HEK293 (cell line): ENCODE measurements at regions not wholly inside any gene's neighbourhood (a gene's known extent, or its start where the extent isn't known, plus 50 kb on each side); places are given as distances from the start of the nearest gene placed in this dataset.

ENCODE experiments used
- CTCF ChIA-PET: fragments of 350-600 bp; formaldehyde crosslinking; extraction: SDS; loops from one replicate; lab custom pipeline; 2021; ENCODE audit warnings: antibody characterized with exemption; lab: Yijun Ruan, JAX
- POLR2A ChIA-PET: fragments of 300-600 bp; formaldehyde crosslinking; extraction: SDS; loops from one replicate; lab custom pipeline; 2020; ENCODE audit warnings: antibody characterized with exemption, inconsistent platforms; lab: Yijun Ruan, JAX
- H3K27ac ChIP-seq: fragments of 200-500 bp; sonication (Bioruptor generic); 2 replicates; pipeline ENCODE4 v1.5.1; 2014; ENCODE audit warnings: low read depth, low read length, control low read depth, inconsistent platforms; ENCODE audit errors: extremely low read depth
- H3K36me3 ChIP-seq, 2 experiments: fragments of 200-500 bp in 1 of 2; sonication (Bioruptor generic) in 1 of 2; 1 replicate in 1 of 2; 2 replicates in 1 of 2; pipeline ENCODE4 v1.5.1; 2014 to 2017; ENCODE audit warnings: inconsistent platforms in 2 of 2, low read length in 2 of 2; ENCODE audit not compliant: control insufficient read depth in 2 of 2, insufficient read depth in 1 of 2
- H3K4me1 ChIP-seq: fragments of 200-500 bp; sonication (Bioruptor generic); 2 replicates; pipeline ENCODE4 v1.5.1; 2014; ENCODE audit warnings: mild to moderate bottlenecking, low read length, inconsistent platforms; ENCODE audit not compliant: control insufficient read depth, insufficient read depth
- H3K4me3 ChIP-seq: 2 replicates; pipeline ENCODE4 v1.5.1; 2011; ENCODE audit warnings: low read depth, mild to moderate bottlenecking, control low read depth, low read length, moderate library complexity
- H3K9me3 ChIP-seq: fragments of 200-500 bp; sonication (Bioruptor generic); 2 replicates; pipeline ENCODE4 v1.5.1; 2014; ENCODE audit warnings: low read depth, low read length, inconsistent platforms; ENCODE audit not compliant: control insufficient read depth, insufficient read depth
- BCL6B ChIP-seq: fragments of 450-650 bp; formaldehyde crosslinking; IDR thresholded peaks from 2 replicates; pipeline ENCODE4 v1.5.1; 2017; ENCODE audit warnings: missing biosample characterization, missing genetic modification characterization
- GLI2 ChIP-seq: fragments of 450-650 bp; formaldehyde crosslinking; IDR thresholded peaks from 2 replicates; pipeline ENCODE4; 2017; ENCODE audit warnings: missing biosample characterization, missing genetic modification characterization, low read depth, borderline replicate concordance
- GLIS2 ChIP-seq: fragments of 450-650 bp; formaldehyde crosslinking; IDR thresholded peaks from 2 replicates; pipeline ENCODE4 v1.5.1; 2016; ENCODE audit warnings: missing biosample characterization, missing genetic modification characterization
- KLF10 ChIP-seq: fragments of 450-650 bp; IDR thresholded peaks from 2 replicates; pipeline ENCODE4 v1.5.1; 2018; ENCODE audit warnings: missing biosample characterization, mild to moderate bottlenecking, missing genetic modification characterization
- KLF8 ChIP-seq: fragments of 450-650 bp; formaldehyde crosslinking; IDR thresholded peaks from 2 replicates; pipeline ENCODE4 v1.5.1; 2016; ENCODE audit warnings: missing biosample characterization, missing genetic modification characterization
- ZBTB1 ChIP-seq: fragments of 450-650 bp; formaldehyde crosslinking; IDR thresholded peaks from 2 replicates; pipeline ENCODE4 v1.5.1; 2016; ENCODE audit warnings: missing biosample characterization, missing genetic modification characterization
- ZBTB11 ChIP-seq: fragments of 450-650 bp; formaldehyde crosslinking; conservative IDR thresholded peaks from 2 replicates; pipeline ENCODE4 v1.5.1; 2016; ENCODE audit warnings: low read depth, missing biosample characterization, missing genetic modification characterization
- ZFHX2 ChIP-seq: fragments of 450-650 bp; formaldehyde crosslinking; conservative IDR thresholded peaks from 2 replicates; pipeline ENCODE4 v1.5.1; 2016; ENCODE audit warnings: missing biosample characterization, missing genetic modification characterization
- ZNF202 ChIP-seq: fragments of 450-650 bp; formaldehyde crosslinking; IDR thresholded peaks from 2 replicates; pipeline ENCODE4 v1.5.1; 2016; ENCODE audit warnings: missing biosample characterization, missing genetic modification characterization, borderline replicate concordance
- ZNF211 ChIP-seq: fragments of 450-650 bp; formaldehyde crosslinking; IDR thresholded peaks from 2 replicates; pipeline ENCODE4 v1.5.1; 2016; ENCODE audit warnings: low read depth, missing biosample characterization, missing genetic modification characterization
- ZNF248 ChIP-seq: fragments of 450-650 bp; formaldehyde crosslinking; IDR thresholded peaks from 2 replicates; pipeline ENCODE4 v1.5.1; 2017; ENCODE audit warnings: missing biosample characterization, missing genetic modification characterization
- ZNF324 ChIP-seq: fragments of 450-650 bp; formaldehyde crosslinking; IDR thresholded peaks from 2 replicates; pipeline ENCODE4 v1.5.1; 2016; ENCODE audit warnings: missing biosample characterization, missing genetic modification characterization
- ZNF350 ChIP-seq: fragments of 450-650 bp; formaldehyde crosslinking; IDR thresholded peaks from 2 replicates; pipeline ENCODE4 v1.5.0; 2017; ENCODE audit warnings: missing biosample characterization, mild to moderate bottlenecking, missing genetic modification characterization
- ZNF449 ChIP-seq: fragments of 450-650 bp; formaldehyde crosslinking; IDR thresholded peaks from 2 replicates; pipeline ENCODE4 v1.5.1; 2017; ENCODE audit warnings: missing biosample characterization, mild to moderate bottlenecking, missing genetic modification characterization, moderate library complexity
- ZNF600 ChIP-seq: fragments of 450-650 bp; formaldehyde crosslinking; IDR thresholded peaks from 2 replicates; pipeline ENCODE4 v1.5.1; 2016; ENCODE audit warnings: missing biosample characterization, missing genetic modification characterization
- ZNF701 ChIP-seq: fragments of 450-650 bp; formaldehyde crosslinking; IDR thresholded peaks from 2 replicates; pipeline ENCODE4 v1.5.1; 2016; ENCODE audit warnings: missing biosample characterization, missing genetic modification characterization
- ZNF776 ChIP-seq: fragments of 450-650 bp; formaldehyde crosslinking; IDR thresholded peaks from 2 replicates; pipeline ENCODE4 v1.5.0; 2017; ENCODE audit warnings: missing biosample characterization, missing genetic modification characterization, borderline replicate concordance
- ZNF785 ChIP-seq: fragments of 450-650 bp; formaldehyde crosslinking; IDR thresholded peaks from 2 replicates; pipeline ENCODE4 v1.5.1; 2016; ENCODE audit warnings: missing biosample characterization, missing genetic modification characterization
- ZNF792 ChIP-seq: fragments of 450-650 bp; formaldehyde crosslinking; IDR thresholded peaks from 2 replicates; pipeline ENCODE4 v1.5.1; 2016; ENCODE audit warnings: missing biosample characterization, missing genetic modification characterization
- TF ChIP-seq, protein P1 (sequence below): fragments of 450-650 bp; formaldehyde crosslinking; conservative IDR thresholded peaks from 2 replicates; pipeline ENCODE4 v1.5.1; 2016; ENCODE audit warnings: low read depth, missing biosample characterization, missing genetic modification characterization

DNA sequence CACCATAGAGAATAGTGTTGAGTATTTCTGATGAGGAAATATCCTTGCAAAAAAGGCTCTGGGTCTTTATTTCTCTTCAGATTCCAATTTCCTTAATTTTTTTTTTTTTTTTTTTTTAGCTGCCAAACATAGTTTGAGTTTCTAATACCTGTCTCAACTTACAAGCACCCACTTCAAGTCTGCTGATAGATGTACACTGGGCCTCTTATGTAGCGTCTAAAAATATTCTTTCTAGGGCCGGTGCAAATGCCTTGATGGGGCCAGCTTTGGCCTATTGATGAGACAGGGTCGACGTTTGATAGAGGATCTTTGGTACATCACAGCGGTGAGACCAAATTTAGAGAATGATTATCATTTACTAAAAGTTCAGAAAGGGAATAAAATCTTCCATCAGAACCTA lies 626.4 kb downstream of the LMO4 start:
- ChIA-PET CTCF (interaction anchor here (0.8 to 2.1 kb wide), 3 partner anchors 26 to 662 kb away, joined by 3 to 12 read pairs (median 3); no protein-coding TSS in a partner anchor), POLR2A (no interaction called here)
- no peaks in the 10 kb centered on the region for H3K4me1 ChIP-seq
- H3K27ac ChIP-seq: no peak overlapping the region
- H3K4me3 ChIP-seq: no peak overlapping the region
- TF ChIP-seq ZNF202: no peak
- TF ChIP-seq ZNF792 (tag by site-specific recombination): no peak
- TF ChIP-seq ZNF350 (tag by site-specific recombination): no peak
- no peak for TF ChIP-seq KLF10
- TF ChIP-seq, protein P1, sequence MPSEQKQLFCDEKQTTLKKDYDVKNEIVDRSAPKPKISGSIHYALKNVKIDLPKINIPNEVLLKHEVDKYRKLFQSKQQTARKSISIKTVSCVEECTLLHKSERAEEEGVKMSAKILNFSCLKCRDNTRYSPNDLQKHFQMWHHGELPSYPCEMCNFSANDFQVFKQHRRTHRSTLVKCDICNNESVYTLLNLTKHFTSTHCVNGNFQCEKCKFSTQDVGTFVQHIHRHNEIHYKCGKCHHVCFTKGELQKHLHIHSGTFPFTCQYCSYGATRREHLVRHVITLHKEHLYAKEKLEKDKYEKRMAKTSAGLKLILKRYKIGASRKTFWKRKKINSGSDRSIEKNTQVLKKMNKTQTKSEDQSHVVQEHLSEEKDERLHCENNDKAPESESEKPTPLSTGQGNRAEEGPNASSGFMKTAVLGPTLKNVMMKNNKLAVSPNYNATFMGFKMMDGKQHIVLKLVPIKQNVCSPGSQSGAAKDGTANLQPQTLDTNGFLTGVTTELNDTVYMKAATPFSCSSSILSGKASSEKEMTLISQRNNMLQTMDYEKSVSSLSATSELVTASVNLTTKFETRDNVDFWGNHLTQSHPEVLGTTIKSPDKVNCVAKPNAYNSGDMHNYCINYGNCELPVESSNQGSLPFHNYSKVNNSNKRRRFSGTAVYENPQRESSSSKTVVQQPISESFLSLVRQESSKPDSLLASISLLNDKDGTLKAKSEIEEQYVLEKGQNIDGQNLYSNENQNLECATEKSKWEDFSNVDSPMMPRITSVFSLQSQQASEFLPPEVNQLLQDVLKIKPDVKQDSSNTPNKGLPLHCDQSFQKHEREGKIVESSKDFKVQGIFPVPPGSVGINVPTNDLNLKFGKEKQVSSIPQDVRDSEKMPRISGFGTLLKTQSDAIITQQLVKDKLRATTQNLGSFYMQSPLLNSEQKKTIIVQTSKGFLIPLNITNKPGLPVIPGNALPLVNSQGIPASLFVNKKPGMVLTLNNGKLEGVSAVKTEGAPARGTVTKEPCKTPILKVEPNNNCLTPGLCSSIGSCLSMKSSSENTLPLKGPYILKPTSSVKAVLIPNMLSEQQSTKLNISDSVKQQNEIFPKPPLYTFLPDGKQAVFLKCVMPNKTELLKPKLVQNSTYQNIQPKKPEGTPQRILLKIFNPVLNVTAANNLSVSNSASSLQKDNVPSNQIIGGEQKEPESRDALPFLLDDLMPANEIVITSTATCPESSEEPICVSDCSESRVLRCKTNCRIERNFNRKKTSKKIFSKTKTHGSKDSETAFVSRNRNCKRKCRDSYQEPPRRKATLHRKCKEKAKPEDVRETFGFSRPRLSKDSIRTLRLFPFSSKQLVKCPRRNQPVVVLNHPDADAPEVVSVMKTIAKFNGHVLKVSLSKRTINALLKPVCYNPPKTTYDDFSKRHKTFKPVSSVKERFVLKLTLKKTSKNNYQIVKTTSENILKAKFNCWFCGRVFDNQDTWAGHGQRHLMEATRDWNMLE (tag by site-specific recombination): no peak
- no peak for TF ChIP-seq ZBTB1 (tag by site-specific recombination)
- TF ChIP-seq ZNF211 (tag by site-specific recombination): no peak
- no peaks in the 10 kb centered on the region for H3K9me3 ChIP-seq
- no peaks in the 10 kb centered on the region for H3K36me3 ChIP-seq

DNA sequence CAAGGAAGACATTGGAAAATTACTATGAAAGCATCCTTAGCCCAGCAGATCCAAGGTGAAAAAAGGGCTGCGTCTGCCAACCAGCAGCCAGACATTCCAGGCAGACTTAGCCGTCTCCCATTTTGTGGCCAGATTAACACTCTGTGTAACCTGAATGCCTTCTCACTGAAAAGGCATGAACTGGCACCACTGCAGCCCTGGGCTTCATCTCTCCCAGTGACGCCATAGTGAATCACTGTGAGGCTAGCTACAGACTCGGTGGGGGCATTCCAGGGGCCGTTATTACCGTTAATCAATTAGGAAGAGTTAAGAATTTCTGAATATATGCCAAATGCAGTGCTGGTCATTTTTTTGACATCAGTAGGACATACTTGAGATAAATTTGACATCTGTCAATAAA lies 627.4 kb downstream of the LMO4 start:
- Histone ChIP-seq H3K36me3 (no peaks in the 10 kb centered on the region), H3K9me3 (no peaks in the 10 kb centered on the region), H3K4me1 (no peaks in the 10 kb centered on the region), H3K27ac (no peak overlapping the region), H3K4me3 (no peak overlapping the region)
- ChIA-PET POLR2A (no interaction called here), CTCF (no interaction called here)
- TF ChIP-seq GLI2 (tag by site-specific recombination) (no peak), KLF8 (tag by site-specific recombination) (no peak), ZNF701 (tag by site-specific recombination) (no peak), ZNF776 (tag by site-specific recombination) (no peak), ZNF600 (tag by site-specific recombination) (no peak), ZNF449 (tag by site-specific recombination) (no peak), ZNF324 (tag by site-specific recombination) (no peak)
- TF ChIP-seq, all 188 proteins: peak for 0

DNA sequence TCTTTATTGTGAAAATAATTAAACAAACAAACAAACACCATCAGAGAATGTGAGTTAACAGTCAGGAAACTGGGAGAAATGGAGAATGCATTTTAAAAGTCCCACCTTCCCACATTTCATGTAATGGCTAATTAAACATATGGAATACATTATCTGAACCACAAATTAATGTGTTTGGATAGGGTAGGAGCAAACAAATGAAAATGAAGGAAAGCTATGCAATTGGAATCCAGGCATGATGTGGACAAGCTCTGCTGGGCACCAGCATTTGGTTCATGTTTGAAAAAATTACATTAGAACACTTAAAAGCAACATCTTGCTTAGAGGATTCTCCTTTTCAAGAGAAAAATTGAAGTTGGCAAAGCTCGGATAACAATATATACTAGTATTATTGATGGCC lies 628.1 kb downstream of the LMO4 start:
- no peak overlapping the region for H3K27ac ChIP-seq
- POLR2A ChIA-PET: no interaction called here
- CTCF ChIA-PET: interaction anchor here (1.1 kb wide), 1 partner anchor 12 kb away, joined by 5 read pairs; no protein-coding TSS in a partner anchor

More for the DNA sequence above, 628.1 kb downstream of the LMO4 start:
- no peaks in the 10 kb centered on the region for H3K36me3 ChIP-seq
- no peak for TF ChIP-seq ZBTB11 (tag by site-specific recombination)
- TF ChIP-seq ZNF248: no peak
- no peak for TF ChIP-seq ZFHX2 (tag by site-specific recombination)
- no peak for TF ChIP-seq ZNF785 (tag by site-specific recombination)
- no peak for TF ChIP-seq GLIS2 (tag by site-specific recombination)
- TF ChIP-seq BCL6B (tag by site-specific recombination): no peak
- TF ChIP-seq, all 188 proteins: peak for 0
- Histone ChIP-seq H3K4me1 (no peaks in the 10 kb centered on the region), H3K9me3 (no peaks in the 10 kb centered on the region), H3K4me3 (no peak overlapping the region)
